ENCODE measurements at regions not wholly inside any gene's neighbourhood (a gene's known extent, or its start where the extent isn't known, plus 50 kb on each side); places are given as distances from the start of the nearest gene placed in this dataset.
"Not testable (repeated sequence)": the region's sequence is repeated elsewhere in the genome, so short reads cannot be mapped to it uniquely, and the experiment has no call there.

DNA sequence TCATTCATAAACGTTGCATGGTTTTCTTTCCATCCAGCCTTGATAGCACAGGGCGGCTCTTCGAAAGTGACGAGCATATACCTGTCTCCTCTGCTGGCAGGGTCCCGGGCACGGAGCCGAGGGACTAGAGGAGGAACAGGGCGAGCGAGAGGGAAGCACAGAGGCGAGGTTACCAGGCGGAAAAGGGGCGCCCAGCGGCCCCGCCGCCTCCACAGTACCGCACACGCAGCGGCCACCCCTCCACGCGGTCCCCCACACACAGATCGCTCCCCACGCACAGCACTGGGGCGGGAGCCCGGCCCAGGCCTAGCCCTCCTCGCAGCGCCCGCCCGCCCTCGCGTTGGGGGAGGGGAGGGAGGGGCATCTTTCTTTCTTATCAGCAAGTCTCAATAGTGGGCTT lies 296.6 kb upstream of the DAB2 start:
- no peak for DNase-seq

DNA sequence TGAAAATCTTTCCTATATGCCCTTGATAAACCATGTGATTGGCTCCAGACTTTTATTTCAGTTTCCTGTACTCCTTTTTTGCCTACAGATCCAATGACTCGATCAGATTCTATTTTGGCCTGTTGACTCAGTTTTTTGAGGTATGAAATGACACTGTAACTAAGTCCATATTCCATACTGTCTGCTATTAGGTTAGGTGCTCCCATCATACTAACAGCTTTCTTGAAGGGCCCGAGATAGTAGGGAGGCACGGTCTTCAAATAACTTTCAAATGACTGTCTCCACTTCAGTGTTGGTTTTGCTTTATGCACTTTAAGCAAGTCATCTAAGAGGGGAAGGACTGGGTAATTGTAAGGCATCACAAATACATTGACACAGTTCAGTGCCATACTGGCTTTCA lies 295.4 kb upstream of the DAB2 start:
- DNase-seq = no peak

DNA sequence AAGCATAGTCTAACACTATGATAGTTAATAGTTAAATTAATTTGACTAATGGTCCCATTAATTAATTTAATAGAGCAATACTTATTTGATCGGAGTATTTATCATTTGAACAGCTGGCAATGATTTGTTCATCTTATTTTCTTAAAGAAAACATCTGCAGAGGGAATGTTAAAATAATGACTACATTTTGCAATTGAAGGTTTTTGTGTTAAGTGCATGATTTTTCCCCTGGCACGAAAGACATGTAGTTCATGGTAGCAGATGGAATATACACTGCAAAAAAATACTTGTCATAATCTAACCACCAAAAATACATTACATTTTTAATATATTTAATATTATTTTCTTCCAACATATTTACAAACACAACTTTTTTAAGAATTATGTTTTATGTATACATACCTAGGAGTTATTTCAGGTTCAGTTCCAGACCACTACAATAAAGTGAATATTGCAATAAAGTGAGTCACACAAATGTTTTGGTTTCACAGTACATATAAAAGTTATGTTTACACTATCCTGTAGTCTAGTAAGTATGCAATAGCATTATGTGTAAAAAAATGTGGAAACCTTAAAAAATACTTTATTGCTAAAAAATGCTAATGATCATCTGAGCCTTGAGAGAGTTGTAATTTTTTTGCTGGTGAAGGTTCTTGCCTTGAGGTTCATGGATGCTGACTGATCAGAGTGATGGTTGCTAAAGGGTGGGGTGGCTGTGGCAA lies 292.6 kb upstream of the DAB2 start:
- peak; percentile 77 for DNase-seq

DNA sequence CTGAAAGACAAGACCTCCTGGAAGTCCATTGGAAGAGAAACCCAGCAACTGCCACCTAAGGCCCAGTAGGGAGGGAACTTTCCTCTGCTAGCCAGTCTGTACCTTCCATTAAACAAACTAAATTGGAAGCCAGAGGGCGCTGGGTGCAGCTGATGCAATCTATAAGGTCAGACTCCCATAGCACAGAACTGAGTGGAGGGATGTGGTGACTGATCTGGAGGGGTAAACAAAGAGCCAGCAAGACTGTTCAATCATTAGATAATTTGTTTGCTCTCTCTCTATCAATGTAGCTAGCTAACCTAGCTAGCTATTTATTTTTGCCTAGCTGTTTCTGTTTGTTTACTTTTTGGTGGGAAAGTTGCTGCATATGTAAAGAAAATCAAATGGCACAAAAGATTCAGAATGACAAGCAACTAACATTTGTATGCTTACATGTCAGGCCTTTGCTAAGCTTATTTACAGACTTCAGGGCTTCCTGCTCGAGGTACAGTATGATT lies 291.8 kb upstream of the DAB2 start:
- peak; percentile 71 for DNase-seq

DNA sequence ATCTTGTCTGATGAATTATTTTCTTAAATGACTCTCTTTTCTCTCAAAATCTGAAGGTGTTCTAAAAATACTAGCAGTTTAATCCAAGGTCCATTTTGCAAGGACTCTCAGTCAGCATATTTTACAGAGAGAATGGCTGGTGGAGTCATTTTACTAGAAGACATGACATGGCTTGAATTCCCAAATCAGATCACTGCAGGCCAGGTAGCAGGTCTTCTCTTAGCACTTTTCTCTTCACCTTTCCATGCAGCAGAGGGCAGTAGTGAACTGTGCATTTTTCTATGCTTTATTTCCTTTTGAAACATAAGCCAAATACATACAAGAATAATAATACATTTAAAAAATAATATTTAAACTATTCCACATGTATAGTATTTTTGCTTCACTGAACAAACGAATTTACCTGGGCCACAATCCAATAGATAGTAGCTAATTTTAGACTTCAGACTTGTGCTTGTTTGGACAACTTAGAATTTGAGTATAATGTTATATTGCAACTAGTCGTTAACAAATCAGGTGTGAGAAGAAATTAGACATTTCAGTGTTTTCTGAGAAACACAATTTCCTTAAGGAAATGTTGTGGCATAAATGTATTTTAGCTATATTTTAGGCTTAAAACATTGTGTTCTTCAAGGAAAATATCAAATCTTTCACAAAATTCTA lies 289.4 kb upstream of the DAB2 start:
- DNase-seq = peak; percentile 57

DNA sequence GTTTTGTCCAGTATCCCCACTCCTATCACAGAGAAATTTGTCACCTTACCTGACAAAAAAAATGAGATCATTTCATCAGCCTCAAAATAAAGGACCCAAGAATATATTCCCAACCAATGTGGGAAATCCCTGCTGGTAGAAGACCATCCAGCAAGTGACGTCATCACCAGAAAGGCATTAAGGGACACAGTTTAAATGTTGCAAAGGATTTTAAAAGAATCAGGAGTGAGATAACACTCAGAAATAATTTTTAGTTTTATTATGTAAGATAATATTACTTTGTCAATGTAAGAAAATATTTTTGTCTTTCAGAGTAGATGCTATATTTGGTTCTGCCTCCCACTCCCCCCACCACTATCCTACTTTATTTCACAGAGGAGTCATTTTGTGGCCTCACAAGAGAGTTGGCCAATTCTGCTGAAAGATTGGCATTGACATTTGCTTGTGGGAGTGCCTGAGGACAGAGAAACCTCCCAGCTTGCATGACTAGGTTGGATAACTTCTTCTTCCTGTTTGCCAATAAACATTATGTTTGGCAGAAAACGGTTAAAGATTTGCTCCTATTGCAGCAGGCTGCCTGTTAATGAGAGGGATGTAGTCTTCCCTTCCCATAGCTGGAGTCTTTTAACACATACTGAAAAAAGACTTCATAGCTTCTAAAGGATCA lies 288.6 kb upstream of the DAB2 start:
- DNase-seq = peak; percentile 41

DNA sequence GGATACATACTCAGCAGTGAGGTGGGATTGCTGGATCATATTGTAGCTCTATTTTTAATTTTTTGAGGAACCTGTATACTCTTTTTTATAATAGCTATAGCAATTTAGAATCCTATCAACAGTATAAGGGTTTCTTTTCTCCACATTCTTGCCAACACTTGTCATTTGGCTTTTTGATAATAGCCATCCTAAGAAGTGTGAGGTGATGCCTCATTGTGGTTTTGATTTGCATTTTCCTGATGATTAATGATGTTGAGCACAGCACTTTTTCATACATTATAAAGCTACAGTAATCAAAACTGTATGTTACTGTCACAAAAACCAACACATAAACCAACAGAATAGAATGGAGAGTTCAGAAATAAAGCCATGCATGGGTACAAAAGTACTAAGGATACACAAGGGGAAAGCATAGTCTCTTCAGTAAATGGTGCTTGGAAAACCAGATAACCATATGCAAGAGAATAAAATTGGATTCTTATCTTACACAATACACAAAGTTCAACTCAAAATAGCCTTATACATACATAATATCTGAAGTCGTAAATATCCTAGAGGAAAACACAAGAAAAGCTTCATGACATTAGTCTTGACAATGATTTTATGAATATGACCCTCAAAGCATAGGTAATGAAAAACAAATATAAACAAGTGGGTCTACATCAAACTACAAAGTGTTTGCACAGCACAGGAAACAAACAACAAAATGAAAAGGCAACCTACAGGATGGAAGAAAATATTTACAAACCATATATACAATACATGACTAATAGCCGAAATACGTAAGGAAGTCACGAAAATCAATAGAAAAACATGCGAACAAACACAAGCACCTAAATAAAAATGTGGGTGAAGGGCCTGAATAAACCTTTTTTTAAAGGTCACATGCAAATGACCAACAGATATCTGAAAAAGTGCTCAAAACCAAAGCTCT lies 287.8 kb upstream of the DAB2 start:
- DNase-seq = no peak

DNA sequence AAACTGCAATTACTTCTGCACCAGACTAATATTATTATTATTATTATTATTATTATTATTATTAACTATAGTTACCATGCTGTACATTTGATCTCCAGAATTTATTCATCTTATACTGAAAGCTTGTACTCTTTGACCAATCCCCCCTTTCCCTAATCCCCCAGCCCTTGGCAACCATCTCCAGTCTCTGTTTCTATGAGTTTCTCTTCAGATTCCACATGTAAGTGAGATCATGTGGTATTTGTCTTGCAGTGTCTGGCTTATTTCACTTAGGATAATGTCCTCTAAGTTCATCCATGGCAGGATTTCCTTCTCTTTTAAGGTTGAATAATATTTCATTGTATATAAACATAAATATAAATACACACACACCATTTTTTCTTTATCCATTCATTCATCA lies 287.0 kb upstream of the DAB2 start:
- DNase-seq = no peak

DNA sequence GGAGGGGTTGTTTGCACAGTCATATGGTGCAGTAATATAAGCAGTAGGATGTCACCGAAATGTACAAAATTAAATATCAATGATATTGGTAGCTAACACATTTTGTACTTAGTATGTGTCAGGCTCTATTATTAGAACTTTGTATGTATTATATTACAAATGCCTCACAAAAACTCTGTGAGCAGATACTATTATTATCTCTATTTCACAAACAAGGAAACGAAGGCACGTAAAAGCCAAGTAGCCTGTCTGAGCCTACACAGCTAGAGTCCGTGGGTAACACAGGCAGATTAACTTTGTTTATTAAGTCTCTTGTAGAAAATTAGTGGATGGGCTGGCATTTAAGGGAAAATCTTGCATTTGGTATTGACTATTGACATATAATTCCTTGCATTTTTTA lies 284.3 kb upstream of the DAB2 start:
- DNase-seq = no peak

DNA sequence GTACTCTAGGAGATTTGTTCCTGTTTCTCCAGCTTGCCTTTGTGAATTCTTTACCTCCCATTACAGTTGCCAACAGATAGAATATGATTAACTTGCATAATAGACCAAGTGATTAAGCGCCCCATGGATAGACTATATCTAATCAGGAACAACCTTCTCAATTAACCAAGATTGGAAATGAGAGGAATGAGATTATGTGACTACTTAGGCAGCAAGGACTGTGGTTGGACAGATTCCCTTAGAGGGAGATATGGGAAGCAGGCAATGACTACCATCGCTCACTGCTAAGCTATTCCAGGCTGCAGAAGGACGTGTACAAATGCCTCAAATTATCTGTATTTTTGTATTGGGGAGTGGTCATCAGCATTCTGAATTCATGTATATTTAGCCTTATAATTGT lies 278.1 kb upstream of the DAB2 start:
- DNase-seq = no peak

DNA sequence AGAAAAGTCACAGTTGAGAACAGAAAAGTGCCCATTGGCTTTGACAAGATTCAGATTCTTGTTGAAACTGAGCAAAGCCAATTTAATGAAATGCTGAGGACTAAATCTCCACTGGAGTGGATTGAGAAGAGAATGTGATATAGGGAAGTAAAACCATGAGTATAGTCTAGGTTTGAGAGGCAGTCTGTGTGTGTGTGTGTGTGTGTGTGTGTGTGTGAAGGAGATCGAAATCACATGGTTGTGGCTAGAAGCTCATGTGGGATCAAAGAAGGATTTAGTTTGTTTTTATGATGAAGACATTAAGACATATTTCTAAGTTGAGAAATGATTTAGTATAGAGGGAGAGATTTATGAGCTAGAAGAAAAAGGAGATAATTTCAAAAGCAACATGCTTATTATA lies 275.7 kb upstream of the DAB2 start:
- no peak for DNase-seq

DNA sequence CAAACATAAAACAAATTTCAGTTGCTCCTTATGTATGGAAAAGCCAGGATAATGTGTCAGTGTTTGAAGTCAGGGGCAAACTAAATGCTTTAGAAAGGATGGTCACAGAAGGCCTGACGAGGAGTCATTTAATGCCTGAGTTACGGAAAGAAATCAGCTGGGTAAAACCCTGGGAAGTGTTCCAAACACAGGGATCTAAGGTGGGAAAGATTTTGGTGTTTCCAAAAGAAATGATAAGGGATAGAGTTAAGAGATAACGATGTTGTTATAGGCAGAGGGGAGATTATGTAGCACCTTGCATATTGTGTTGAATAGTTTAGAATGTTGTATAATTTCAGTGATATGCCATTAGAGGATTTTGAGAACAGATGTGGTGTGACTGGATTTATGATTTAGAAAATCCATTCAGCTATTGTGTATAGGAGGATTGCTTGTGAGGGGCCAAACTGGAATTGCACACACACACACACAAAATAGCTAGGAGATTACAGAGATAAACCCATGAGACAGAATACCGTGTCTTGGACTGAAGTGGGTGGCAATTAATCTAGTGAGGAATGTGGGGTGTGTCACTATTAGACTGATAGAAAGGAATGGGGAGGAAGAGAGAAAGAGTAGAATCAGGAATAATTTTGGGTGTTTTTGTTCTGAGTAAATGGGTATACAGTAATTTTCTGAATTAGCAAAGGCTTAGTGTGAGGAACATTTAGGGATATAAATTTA lies 274.2 kb upstream of the DAB2 start:
- peak; percentile 7 for DNase-seq

DNA sequence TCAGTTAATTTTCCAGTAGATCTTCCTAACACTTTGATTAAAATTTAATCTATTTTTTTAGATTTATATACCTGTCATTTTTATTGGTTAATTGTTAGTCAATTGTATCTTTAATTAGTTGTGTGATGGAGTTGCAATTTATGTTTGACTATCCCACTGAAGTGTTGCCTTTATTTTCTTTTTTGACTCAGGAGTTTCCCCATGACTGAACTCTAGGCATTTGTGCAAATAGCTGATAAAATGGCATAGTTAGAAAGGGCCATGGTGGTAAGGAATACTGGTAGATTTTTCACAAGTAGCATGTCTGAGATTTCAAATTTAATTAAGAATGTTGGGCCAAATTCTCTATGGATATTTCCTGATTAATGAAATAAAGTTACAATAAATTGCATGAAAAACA lies 273.1 kb upstream of the DAB2 start:
- DNase-seq = no peak

DNA sequence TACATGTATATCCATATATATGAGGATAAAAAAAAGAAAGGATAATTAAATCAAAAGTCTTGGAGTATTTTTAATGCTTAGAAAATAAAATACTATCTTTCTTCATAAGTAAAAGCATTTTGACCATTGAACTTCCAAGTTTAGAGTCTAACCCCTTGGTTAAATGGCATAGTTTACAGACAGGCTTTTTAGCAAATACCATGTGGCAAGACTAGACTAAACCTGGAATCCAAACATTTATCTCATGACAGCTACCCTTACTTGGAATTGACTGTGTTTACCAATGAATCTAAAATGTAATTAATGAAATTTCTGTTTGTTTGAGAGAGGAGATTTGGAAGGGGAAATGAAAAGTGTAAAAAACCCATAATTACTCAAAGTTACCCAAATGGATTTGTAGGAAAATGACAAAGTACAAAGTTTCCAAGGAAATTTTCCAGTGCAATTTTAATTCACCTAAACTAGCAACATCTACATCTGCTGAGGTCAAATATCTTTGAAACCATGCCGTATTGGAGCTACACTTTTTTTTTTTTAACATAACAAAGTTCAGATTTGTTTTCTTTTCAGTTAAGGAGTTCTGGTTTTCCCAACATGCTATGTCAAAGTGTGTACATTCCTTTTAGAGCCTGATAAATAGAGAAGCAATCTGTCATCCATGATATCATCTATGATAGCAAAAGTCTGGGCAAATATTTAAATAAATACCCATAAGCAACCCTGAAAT lies 272.1 kb upstream of the DAB2 start:
- DNase-seq = no peak

DNA sequence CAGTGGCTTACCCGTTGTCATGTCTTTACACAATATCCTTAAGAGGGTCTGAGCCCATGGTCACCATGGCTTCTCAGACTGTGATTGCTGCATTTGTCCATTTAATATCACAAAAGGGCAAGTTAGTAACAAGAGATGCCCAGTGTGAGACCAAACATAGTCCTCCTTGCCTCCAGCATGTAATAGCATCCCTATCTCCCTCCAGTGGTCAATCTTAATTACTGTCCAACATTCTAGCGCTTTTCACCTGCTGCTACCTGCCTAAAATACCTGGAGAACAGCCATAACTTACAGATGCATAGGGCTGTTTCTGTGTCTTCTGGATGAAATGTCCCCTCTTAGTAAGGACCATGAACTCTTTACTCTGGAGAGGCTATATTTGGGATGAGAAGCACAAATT lies 267.2 kb upstream of the DAB2 start:
- no peak for DNase-seq

DNA sequence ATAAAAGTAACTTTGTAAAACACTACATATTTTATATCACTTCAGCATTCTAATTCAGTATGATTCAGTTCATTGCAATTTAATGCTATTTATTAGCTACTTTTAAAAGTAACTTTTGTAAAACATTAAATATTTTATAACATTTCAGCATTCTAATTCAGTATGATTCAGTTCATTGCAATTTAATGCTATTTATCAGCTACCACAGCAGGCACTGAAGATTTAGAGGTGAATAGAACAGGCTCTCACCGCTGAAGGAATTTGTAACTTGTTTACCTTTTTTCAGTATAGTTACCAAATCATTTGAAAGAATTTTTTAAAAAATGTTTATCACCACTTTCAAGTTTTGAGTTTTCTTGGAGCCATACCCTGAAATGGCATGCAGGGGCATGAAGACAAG lies 266.4 kb upstream of the DAB2 start:
- no peak for DNase-seq

DNA sequence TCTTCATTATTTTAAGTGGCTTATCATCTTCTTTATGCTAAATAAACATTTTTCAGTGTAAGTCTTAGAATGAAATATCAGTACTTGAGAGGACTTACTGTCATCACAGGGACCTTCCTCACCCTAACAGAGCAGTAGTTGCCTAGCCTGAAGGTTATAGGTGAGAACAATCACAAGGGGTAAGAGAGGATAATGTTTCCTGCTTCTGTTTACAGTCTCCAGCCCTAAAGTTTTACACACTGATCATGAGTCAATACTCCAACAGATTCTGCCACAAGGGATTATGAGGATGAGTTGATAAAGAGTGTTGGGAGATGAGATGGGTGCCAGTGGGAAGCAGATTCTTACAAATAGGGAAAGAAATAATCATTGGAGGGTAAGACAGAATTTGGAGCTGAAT lies 265.1 kb upstream of the DAB2 start:
- DNase-seq = no peak

DNA sequence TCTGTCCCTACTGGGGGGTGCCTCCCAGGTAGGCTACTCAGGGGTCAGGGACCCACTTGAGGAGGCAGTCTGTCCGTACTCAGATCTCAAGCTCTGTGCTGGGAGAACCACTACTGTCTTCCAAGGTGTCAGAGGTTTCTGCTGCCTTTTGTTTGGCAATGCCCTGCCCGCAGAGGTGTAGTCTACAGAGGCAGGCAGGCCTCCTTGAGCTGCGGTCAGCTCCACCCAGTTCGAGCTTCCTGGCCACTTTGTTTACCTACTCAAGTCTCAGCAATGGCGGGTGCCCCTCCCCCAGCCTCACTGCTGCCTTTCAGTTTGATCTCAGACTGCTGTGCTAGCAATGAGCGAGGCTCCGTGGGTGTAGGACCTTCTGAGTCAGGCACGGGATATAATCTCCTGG lies 263.1 kb upstream of the DAB2 start:
- DNase-seq = not testable (repeated sequence)

DNA sequence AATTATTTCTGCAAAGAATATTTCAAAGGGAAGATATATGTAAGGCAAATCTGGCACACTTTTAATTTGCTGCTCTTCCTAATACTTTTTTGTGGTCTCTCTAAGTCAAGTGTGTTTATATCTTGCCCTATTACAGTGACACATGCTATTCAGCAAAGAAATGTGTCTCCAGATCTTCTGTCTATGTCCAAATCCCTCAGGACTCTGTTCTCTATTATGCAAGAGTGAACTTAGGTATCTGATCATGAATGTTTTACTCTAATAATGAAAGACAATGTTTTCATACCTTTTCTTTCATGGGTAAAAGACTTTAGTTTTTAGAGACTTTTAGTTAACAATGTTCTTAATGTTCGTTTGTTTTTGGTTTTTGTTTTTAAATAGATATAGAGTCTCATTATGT lies 255.4 kb upstream of the DAB2 start:
- no peak for DNase-seq

DNA sequence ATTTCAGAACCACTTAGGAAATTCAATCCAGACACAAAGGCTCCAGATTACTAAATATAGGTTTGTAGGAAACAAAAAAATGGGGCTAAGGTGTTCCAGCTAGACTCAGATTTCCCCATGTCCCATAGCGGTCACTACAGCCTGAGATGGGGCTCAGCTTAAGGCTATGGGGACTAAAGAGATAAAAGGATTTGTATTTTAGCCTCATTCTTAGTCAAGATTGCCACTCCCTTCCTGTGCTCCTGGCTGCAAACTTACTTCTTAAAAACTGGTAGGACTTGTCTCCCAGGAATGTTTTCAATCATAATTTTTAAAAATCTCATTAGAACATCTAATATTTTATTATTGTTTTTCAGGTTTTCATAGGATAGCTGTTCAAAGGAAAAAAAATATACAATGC lies 253.8 kb upstream of the DAB2 start:
- DNase-seq = no peak

DNA sequence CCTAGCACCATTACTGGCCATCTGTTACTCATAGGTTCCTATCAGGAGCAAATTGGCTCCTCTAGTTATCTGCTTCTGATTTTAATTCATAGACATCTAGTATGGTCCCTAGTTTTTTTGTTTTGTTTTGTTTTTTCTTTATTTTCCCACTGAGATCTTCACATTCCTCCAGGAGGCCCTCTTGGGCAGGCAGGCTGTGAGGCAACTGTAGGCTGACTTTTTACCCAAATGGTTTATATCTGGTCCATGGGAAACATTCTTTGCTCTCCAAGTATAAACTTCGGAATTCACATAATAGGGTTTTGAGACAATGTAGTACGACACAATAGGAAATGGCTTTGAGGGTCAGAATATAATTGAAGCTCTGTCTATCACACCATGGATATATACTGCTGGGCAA lies 250.9 kb upstream of the DAB2 start:
- DNase-seq = no peak

All from HCEC 1CT (cell line).